Liver (tissue), 7 donors: ENCODE measurements at regions not wholly inside any gene's neighbourhood (a gene's known extent, or its start where the extent isn't known, plus 50 kb on each side); places are given as distances from the start of the nearest gene placed in this dataset.

ENCODE experiments used
- DNase-seq: peaks from one replicate; pipeline ENCODE4 v3.0.0-alpha.2; 2017; ENCODE audit warnings: low spot score
- H3K27ac ChIP-seq, 2 donors: one replicate each; pipeline ENCODE4 v1.7.0; 2013; ENCODE audit warnings: inconsistent platforms in 2 of 2, low read length in 2 of 2, control low read depth in 1 of 2, low read depth in 1 of 2, mild to moderate bottlenecking in 1 of 2
- H3K27me3 ChIP-seq, 4 donors: one replicate each; pipeline versions ENCODE4 v1.6.1 to v1.7.0; 2013; ENCODE audit warnings: low read length in 3 of 4, inconsistent platforms in 1 of 4, mild to moderate bottlenecking in 1 of 4, moderate library complexity in 1 of 4; ENCODE audit not compliant: control insufficient read depth in 4 of 4, insufficient read depth in 4 of 4
- H3K36me3 ChIP-seq, 4 donors: one replicate each; pipeline versions ENCODE4 v1.6.1 to v1.7.0; 2013; ENCODE audit warnings: low read length in 3 of 4, mild to moderate bottlenecking in 3 of 4, low read depth in 1 of 4, moderate library complexity in 1 of 4; ENCODE audit not compliant: control insufficient read depth in 4 of 4, insufficient read depth in 3 of 4
- H3K4me1 ChIP-seq, 4 donors: one replicate each; pipeline versions ENCODE4 v1.6.1 to v1.7.0; 2013; ENCODE audit warnings: low read length in 3 of 4, mild to moderate bottlenecking in 3 of 4, moderate library complexity in 1 of 4; ENCODE audit not compliant: control insufficient read depth in 4 of 4, insufficient read depth in 4 of 4
- H3K4me3 ChIP-seq, 3 donors: one replicate each; pipeline versions ENCODE4 v1.6.1 to v1.7.0; 2013; ENCODE audit warnings: low read length in 3 of 3, control low read depth in 1 of 3, low read depth in 1 of 3, mild to moderate bottlenecking in 1 of 3
- H3K9ac ChIP-seq, 2 donors: one replicate each; pipeline ENCODE4 v1.7.0; 2013; ENCODE audit warnings: low read length in 2 of 2, mild to moderate bottlenecking in 2 of 2, moderate library complexity in 2 of 2, control low read depth in 1 of 2, low read depth in 1 of 2
- H3K9me3 ChIP-seq, 4 donors: one replicate each; pipeline versions ENCODE4 v1.6.1 to v1.7.0; 2013; ENCODE audit warnings: low read length in 3 of 4; ENCODE audit not compliant: control insufficient read depth in 4 of 4
- EGR1 ChIP-seq, 2 donors: IDR thresholded peaks; 2 replicates each; pipeline ENCODE4 v1.6.1; 2016 to 2018; ENCODE audit warnings: antibody characterized with exemption in 2 of 2, low read depth in 2 of 2
- FOXA1 ChIP-seq: IDR thresholded peaks from 2 replicates; pipeline ENCODE4 v1.6.1; 2016; ENCODE audit warnings: antibody characterized with exemption
- GABPA ChIP-seq, 2 donors: IDR thresholded peaks in 1 of 2; conservative IDR thresholded peaks in 1 of 2; 2 replicates each; pipeline ENCODE4 v1.6.1; 2016; ENCODE audit warnings: antibody characterized with exemption in 2 of 2, mild to moderate bottlenecking in 1 of 2, moderate library complexity in 1 of 2
- HNF4A ChIP-seq, 2 donors: conservative IDR thresholded peaks; 2 replicates each; pipeline ENCODE4 v1.6.1; 2016; ENCODE audit warnings: antibody characterized with exemption in 2 of 2, mild to moderate bottlenecking in 2 of 2
- RAD21 ChIP-seq, 2 donors: IDR thresholded peaks; 2 replicates each; pipeline ENCODE4 v1.6.1; 2016; ENCODE audit warnings: antibody characterized with exemption in 2 of 2, mild to moderate bottlenecking in 2 of 2
- RXRA ChIP-seq, 2 donors: IDR thresholded peaks; 2 replicates each; pipeline ENCODE4 v1.6.1; 2017 to 2018; ENCODE audit warnings: antibody characterized with exemption in 2 of 2, mild to moderate bottlenecking in 1 of 2
- TAF1 ChIP-seq: conservative IDR thresholded peaks from 2 replicates; pipeline ENCODE4 v1.6.1; 2016; ENCODE audit warnings: antibody characterized with exemption, mild to moderate bottlenecking
- ZBTB33 ChIP-seq: IDR thresholded peaks from 2 replicates; pipeline ENCODE4 v1.6.1; 2016; ENCODE audit warnings: antibody characterized with exemption
- WGBS: extraction: QIAGEN DNeasy Blood & Tissue Kit; methylation state at CpG from one replicate; pipeline ENCODE4 v1.1.7; 2013; 5-methylcytosine and 5-hydroxymethylcytosine counted together
- TF ChIP-seq, protein P1 (sequence below): IDR thresholded peaks from 2 replicates; pipeline ENCODE4 v1.6.1; 2016; ENCODE audit warnings: antibody characterized with exemption, mild to moderate bottlenecking
- donor health status: healthy.
- donor health status: healthy.
- donor health status: healthy.
- donor health status: healthy.

- Histone ChIP-seq H3K27me3 (no peaks in the 10 kb centered on the region), H3K4me1 (no peaks in the 10 kb centered on the region), H3K4me3 (no peak overlapping the region), H3K27ac (no peak overlapping the region), H3K36me3 (no peaks in the 10 kb centered on the region), H3K9ac (no peak overlapping the region), H3K9me3 (peaks cover 0 to 8% (median 7%) of the 10 kb centered on the region in 4 donors)
- TF ChIP-seq EGR1 (IDR thresholded peaks at IDR 0.05; ENCODE audit: low read depth in 2 of 2) (no peak), RAD21 (IDR thresholded peaks at IDR 0.05) (no peak), RXRA (IDR thresholded peaks at IDR 0.05) (no peak), ZBTB33 (no peak), TAF1 (no peak), HNF4A (conservative IDR thresholded peaks at IDR 0.05) (no peak)
- DNase-seq, result no peak
- 89% methylated on average over 13 of the region's 13 CpGs for WGBS
Observed at GRCh38 chr4:3713817-3714641, 52.2 kb upstream of the ADRA2C start.

- Histone ChIP-seq H3K4me3 (no peak overlapping the region), H3K27ac (no peak overlapping the region), H3K9me3 (peaks cover 0 to 5% (median 2%) of the 10 kb centered on the region in 4 donors), H3K9ac (no peak overlapping the region), H3K27me3 (no peaks in the 10 kb centered on the region), H3K36me3 (no peaks in the 10 kb centered on the region), H3K4me1 (no peaks in the 10 kb centered on the region)
- 85% methylated on average over 7 of the region's 7 CpGs for WGBS
- DNase-seq, result no peak
- TF ChIP-seq TAF1 (no peak), ZBTB33 (no peak), HNF4A (conservative IDR thresholded peaks at IDR 0.05) (no peak), FOXA1 (no peak), EGR1 (IDR thresholded peaks at IDR 0.05; ENCODE audit: low read depth in 2 of 2) (no peak), GABPA (IDR thresholded peaks at IDR 0.05 in 1 of 2, conservative IDR thresholded peaks at IDR 0.05 in 1 of 2) (no peak)
- TF ChIP-seq, protein P1, sequence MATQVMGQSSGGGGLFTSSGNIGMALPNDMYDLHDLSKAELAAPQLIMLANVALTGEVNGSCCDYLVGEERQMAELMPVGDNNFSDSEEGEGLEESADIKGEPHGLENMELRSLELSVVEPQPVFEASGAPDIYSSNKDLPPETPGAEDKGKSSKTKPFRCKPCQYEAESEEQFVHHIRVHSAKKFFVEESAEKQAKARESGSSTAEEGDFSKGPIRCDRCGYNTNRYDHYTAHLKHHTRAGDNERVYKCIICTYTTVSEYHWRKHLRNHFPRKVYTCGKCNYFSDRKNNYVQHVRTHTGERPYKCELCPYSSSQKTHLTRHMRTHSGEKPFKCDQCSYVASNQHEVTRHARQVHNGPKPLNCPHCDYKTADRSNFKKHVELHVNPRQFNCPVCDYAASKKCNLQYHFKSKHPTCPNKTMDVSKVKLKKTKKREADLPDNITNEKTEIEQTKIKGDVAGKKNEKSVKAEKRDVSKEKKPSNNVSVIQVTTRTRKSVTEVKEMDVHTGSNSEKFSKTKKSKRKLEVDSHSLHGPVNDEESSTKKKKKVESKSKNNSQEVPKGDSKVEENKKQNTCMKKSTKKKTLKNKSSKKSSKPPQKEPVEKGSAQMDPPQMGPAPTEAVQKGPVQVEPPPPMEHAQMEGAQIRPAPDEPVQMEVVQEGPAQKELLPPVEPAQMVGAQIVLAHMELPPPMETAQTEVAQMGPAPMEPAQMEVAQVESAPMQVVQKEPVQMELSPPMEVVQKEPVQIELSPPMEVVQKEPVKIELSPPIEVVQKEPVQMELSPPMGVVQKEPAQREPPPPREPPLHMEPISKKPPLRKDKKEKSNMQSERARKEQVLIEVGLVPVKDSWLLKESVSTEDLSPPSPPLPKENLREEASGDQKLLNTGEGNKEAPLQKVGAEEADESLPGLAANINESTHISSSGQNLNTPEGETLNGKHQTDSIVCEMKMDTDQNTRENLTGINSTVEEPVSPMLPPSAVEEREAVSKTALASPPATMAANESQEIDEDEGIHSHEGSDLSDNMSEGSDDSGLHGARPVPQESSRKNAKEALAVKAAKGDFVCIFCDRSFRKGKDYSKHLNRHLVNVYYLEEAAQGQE, result no peak
Observed at GRCh38 chr4:3713346-3713745, 52.8 kb upstream of the ADRA2C start.
